ENCODE measurements at regions not wholly inside any gene's neighbourhood (a gene's known extent, or its start where the extent isn't known, plus 50 kb on each side); places are given as distances from the start of the nearest gene placed in this dataset.
"Not testable (repeated sequence)": the region's sequence is repeated elsewhere in the genome, so short reads cannot be mapped to it uniquely, and the experiment has no call there.

DNA sequence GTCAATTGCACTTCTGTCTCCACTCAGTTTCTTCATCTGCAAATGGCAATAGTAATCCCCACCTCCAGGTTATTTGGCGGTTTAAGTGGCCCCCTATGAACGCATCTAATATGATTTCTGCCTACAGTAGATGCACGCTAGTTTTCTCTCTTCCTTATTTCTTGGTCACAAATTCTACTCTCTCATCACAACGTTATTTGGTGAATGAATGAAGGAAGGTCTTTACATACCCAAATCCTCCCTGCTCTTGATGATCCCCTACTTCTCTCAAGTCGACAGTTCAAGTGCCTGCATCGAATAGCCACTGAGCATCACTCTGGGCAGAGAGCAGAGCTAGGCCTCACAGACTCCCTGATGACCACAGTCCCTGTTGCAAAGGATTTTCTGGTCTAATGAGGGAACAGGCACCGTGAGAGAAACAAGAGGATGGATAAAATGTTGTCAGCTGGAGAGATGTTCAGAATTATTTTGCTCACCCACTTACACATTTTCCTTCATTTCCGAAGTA lies 181.2 kb upstream of the SMAD3 start:
- no peak for DNase-seq (ENCODE audit: low read depth in 2 of 2)
- TF ChIP-seq, protein P1, sequence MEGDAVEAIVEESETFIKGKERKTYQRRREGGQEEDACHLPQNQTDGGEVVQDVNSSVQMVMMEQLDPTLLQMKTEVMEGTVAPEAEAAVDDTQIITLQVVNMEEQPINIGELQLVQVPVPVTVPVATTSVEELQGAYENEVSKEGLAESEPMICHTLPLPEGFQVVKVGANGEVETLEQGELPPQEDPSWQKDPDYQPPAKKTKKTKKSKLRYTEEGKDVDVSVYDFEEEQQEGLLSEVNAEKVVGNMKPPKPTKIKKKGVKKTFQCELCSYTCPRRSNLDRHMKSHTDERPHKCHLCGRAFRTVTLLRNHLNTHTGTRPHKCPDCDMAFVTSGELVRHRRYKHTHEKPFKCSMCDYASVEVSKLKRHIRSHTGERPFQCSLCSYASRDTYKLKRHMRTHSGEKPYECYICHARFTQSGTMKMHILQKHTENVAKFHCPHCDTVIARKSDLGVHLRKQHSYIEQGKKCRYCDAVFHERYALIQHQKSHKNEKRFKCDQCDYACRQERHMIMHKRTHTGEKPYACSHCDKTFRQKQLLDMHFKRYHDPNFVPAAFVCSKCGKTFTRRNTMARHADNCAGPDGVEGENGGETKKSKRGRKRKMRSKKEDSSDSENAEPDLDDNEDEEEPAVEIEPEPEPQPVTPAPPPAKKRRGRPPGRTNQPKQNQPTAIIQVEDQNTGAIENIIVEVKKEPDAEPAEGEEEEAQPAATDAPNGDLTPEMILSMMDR (IDR thresholded peaks at IDR 0.05; ENCODE audit: low read depth, low read length) = no peak
- no peak overlapping the region for H3K4me3 ChIP-seq (replicated peaks in 1 of 2; ENCODE audit: low read depth in 2 of 2, low read length in 2 of 2)

DNA sequence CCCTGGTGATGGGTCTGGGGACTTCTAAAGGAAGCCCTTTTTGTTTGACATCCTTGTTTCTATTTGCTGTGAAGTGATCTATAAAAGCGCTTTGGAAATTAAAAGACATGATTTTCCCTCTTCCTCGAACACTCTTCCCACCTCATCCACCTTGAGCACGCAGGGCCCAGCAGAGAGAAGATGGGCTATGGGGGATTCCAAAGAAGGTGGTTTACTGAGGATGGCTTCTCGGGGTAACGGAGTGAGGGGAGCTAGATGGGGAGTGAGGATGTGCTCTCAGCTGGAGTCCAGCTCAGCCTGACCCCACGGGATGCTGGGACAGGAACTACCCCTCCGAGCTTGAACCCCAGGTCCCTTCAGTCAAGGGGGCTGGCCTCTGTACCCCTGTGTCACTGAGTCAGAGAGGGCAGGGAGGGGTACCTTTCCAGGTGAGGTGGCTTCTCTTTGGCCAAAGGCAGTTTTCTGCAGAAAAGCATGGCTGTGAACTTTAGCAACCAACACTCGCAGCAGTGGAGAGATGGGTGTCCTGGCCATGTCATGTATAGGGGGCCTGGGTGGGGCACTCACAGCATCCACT lies 180.7 kb upstream of the SMAD3 start:
- TF ChIP-seq, protein P1 (IDR thresholded peaks at IDR 0.05; ENCODE audit: low read depth, low read length) = no peak
- no peak for DNase-seq (ENCODE audit: low read depth in 2 of 2)
- no peak overlapping the region for H3K4me3 ChIP-seq (replicated peaks in 1 of 2; ENCODE audit: low read depth in 2 of 2, low read length in 2 of 2)

DNA sequence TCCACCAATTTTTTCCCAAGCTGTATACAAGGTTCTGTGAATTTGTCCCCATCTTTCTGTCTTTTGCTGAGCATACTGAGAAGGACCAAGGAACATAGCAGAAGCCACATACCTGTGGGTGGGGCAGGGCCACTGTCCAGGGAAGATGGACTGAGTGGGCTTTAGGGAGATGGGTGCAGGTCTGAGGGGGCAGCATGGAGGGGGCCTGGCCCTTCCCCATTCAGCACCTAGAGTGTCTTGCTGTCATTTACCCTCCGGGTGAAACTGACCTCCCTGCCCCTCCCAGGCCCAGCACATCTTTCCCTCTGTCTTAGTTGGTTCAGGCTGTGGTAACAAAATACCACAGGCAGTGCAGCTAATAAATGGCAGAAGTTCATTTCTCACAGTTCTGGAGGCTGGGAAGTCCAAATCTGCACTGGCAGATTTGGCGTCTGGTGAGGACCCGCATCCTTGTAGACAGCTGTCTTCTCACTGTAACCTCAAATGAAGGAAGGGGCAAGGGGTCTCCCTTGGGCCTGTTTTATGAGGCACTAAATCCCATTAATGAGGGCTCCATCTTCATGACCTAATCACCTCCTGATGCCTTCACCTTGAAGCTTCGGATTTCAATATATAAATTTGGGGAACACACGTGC lies 180.0 kb upstream of the SMAD3 start:
- TF ChIP-seq, protein P1 (IDR thresholded peaks at IDR 0.05; ENCODE audit: low read depth, low read length) = no peak
- no peak for DNase-seq (ENCODE audit: low read depth in 2 of 2)
- no peak overlapping the region for H3K4me3 ChIP-seq (replicated peaks in 1 of 2; ENCODE audit: low read depth in 2 of 2, low read length in 2 of 2)

DNA sequence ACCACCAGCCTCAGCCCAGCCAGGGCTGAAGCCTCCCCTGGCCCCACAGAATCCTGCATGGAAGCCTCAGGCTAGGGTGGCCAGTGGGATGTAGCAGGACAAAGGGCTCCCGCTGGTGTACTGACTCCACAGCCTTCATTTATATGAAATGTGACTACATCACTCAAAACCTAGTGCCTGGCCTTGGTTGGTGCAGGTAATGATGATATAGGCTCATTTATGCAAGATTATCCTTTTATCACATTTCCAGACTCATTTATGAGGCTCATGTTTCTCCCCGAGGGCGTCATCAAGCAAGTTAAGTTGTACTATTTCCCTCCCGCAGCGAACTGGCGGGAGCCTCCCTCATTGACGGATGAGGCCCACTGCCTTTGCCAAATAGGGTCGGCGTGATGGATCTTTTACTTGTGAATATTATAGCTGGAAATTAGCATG lies 179.1 kb upstream of the SMAD3 start:
- TF ChIP-seq, protein P1 (IDR thresholded peaks at IDR 0.05; ENCODE audit: low read depth, low read length) = no peak
- no peak for DNase-seq (ENCODE audit: low read depth in 2 of 2)
- H3K4me3 ChIP-seq (replicated peaks in 1 of 2; ENCODE audit: low read depth in 2 of 2, low read length in 2 of 2) = no peak overlapping the region

DNA sequence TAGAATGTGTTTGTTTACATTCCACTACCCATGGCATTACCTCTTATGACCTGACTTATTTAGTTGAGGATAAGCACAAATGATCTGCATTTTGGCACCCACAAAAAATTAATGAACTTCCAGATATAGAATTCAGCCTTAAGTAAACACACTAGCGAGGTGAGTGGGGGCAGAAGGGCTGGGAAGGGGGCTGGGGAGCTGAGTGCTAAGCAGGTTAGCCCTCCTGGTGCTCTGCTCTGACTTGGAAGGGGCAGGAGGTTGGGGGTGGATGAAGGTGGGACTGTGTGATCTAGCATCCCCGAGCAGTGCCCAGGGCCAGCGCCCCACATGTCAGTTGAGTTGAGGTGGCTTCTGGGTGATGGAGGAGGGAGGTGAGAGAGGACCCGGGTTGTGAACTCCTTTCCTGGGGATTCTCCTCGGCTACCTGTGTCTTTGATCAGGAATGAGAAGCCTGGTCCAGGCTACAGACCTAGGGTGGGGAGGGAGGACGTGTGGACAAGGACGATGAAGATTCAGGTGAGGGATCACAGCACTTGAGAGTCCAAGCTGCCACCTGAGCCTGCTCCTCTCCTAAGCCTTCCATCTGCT lies 178.6 kb upstream of the SMAD3 start:
- no peak overlapping the region for H3K4me3 ChIP-seq (replicated peaks in 1 of 2; ENCODE audit: low read depth in 2 of 2, low read length in 2 of 2)
- TF ChIP-seq, protein P1 (IDR thresholded peaks at IDR 0.05; ENCODE audit: low read depth, low read length) = no peak
- DNase-seq (ENCODE audit: low read depth in 2 of 2) = no peak

DNA sequence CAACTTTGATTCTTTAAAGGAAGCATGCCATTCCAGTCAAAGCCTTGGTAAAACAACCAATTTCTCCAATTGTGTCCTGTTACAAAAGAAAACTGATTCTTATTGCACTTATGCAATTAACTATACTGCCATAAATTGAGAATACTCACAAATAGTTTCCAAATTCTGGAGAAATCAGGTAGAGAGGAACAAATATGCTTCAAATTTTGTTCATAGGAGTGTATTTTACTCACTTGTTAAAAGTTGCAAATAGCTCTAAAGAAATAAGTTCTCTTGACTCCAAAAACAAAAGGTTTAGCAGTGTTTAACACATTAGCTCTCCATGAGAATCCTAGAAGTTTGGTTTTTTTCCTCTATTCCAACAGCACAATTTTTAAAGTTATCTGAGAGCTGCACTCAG lies 176.1 kb upstream of the SMAD3 start:
- H3K4me3 ChIP-seq (replicated peaks in 1 of 2; ENCODE audit: low read depth in 2 of 2, low read length in 2 of 2); DNase-seq (ENCODE audit: low read depth in 2 of 2): not testable (repeated sequence)

DNA sequence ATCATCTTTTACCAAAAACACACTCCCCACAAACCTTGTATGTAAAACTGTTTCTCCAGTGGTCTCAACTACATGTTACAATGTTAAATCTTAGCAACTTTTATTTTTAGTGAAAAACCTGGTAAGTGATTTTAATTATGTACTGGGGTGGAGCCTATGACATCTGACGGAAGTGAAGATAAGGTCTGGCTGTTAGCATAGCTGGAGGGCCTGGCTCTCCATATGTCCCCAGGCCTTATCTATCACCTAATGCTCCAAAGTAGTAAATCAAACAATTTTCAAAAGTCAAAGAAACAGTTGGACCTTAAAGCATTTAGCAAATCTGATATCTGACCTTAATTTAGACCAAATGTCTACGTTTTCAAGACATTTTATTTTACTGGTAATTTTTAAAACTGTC lies 173.6 kb upstream of the SMAD3 start:
- DNase-seq (ENCODE audit: low read depth in 2 of 2) = no peak
- no peak overlapping the region for H3K4me3 ChIP-seq (replicated peaks in 1 of 2; ENCODE audit: low read depth in 2 of 2, low read length in 2 of 2)
- TF ChIP-seq, protein P1 (IDR thresholded peaks at IDR 0.05; ENCODE audit: low read depth, low read length) = no peak

Measured in cardiac fibroblast (primary cell).